Esophagus muscularis mucosa (tissue), 4 donors: ENCODE measurements at regions not wholly inside any gene's neighbourhood (a gene's known extent, or its start where the extent isn't known, plus 50 kb on each side); places are given as distances from the start of the nearest gene placed in this dataset.

Source experiments
- DNase-seq: peaks from one replicate; pipeline ENCODE4 v3.0.0-alpha.2; 2017; ENCODE audit errors: extremely low spot score
- H3K27ac ChIP-seq, 4 donors: fragments of 200-600 bp; sonication (generic); replicated peaks in 1 of 4; 1 replicate in 3 of 4; 2 replicates in 1 of 4; pipeline ENCODE4 v1.5.1; 2016 to 2019; ENCODE audit warnings: mild to moderate bottlenecking in 1 of 4
- H3K27me3 ChIP-seq, 4 donors: fragments of 200-600 bp; sonication (generic); one replicate each; pipeline versions ENCODE4 v1.5.1 to v1.6.0; 2016 to 2019
- H3K36me3 ChIP-seq, 4 donors: fragments of 200-600 bp; sonication (generic); one replicate each; pipeline ENCODE4 v1.5.1; 2016 to 2019
- H3K4me1 ChIP-seq, 4 donors: fragments of 200-600 bp; sonication (generic); one replicate each; pipeline ENCODE4 v1.5.1; 2016 to 2019
- H3K4me3 ChIP-seq, 4 donors: fragments of 200-600 bp; sonication (generic); 1 replicate in 2 of 4; 2 replicates in 2 of 4; pipeline ENCODE4 v1.5.1; 2016 to 2019; ENCODE audit warnings: mild to moderate bottlenecking in 4 of 4, moderate library complexity in 1 of 4
- H3K9me3 ChIP-seq, 4 donors: fragments of 200-600 bp; sonication (generic); 1 replicate in 3 of 4; 2 replicates in 1 of 4; pipeline ENCODE4 v1.5.1; 2016 to 2019
- EP300 ChIP-seq: sonication (generic); formaldehyde crosslinking; IDR thresholded peaks from one replicate; pipeline ENCODE4 v1.6.1; 2017; ENCODE audit warnings: antibody characterized with exemption
- POLR2A ChIP-seq: fragments of 450-650 bp; IDR thresholded peaks from one replicate; pipeline ENCODE4 v1.6.1; 2017; ENCODE audit warnings: antibody characterized with exemption, moderate library complexity, mild to moderate bottlenecking, low read depth
- POLR2AphosphoS5 ChIP-seq, 2 donors: sonication (generic); formaldehyde crosslinking; IDR thresholded peaks; one replicate each; pipeline ENCODE4 v1.6.1; 2017; ENCODE audit warnings: antibody characterized with exemption in 2 of 2
- WGBS: methylation state at CpG from one replicate; pipeline ENCODE4 v1.1.5; 2018; 5-methylcytosine and 5-hydroxymethylcytosine counted together
- intact Hi-C: fragments of 100-400 bp; cut with DNase I; formaldehyde crosslinking; loops from one replicate; pipeline ENCODE4 v1.15.1; 2023
- TF ChIP-seq, protein P1 (sequence below), 3 experiments: fragments of 200-600 bp in 2 of 3; fragments of 450-650 bp in 1 of 3; sonication (generic) in 2 of 3; IDR thresholded peaks; one replicate each; pipeline ENCODE4 v1.5.1; 2017 to 2019; ENCODE audit warnings: antibody characterized with exemption in 3 of 3, mild to moderate bottlenecking in 2 of 3, moderate library complexity in 1 of 3

DNA sequence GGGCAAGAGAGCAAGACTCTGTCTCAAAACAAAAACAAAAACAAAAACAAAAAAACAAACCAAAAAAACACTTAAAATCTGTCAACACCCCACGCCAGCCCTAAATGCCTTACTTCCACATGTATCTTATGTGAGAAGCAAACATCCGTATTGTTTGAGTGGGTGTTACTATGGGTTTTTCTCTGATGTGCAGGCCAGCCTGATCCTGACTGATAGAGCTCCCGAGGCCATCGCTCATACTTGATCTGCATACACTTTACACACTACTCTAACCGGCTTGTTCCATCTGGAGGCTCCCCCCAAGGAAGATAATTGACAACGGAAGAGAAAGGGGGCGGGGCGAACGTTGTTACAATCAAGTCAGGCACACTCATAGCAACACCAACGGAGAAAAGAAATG is 237.4 kb downstream of the TBL1XR1 start:
- no peaks in the 10 kb centered on the region for H3K27me3 ChIP-seq
- intact Hi-C loops, result no loop called here

DNA sequence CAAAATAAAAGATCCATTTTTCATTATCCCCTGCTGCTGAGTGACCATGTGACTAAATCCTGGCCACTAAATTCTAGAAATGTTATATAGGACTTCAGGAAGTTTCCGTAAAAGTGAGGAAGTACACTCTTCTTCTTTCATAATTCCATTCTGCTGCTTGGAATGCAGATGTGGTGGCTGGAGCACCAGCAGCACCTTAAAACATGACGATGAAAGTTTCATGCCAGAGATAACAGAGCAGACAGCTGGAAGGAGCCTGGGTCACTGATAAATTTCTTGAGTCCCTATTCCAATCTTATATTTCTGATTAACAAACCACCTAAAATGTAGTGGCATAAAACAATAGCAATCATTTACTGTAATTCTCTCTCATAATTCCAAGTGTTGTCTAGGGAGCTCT is 238.7 kb downstream of the TBL1XR1 start:
- Histone ChIP-seq H3K4me3 (no peak overlapping the region), H3K27me3 (no peaks in the 10 kb centered on the region), H3K4me1 (peaks cover 0 to 8% (median 7%) of the 10 kb centered on the region in 4 donors), H3K27ac (no peak overlapping the region), H3K36me3 (no peaks in the 10 kb centered on the region), H3K9me3 (no peaks in the 10 kb centered on the region)
- intact Hi-C loops, result no loop called here
- 100% methylated on average over 2 of the region's 2 CpGs for WGBS
- DNase-seq, result no peak
- TF ChIP-seq POLR2A, result no peak
- TF ChIP-seq, protein P1, sequence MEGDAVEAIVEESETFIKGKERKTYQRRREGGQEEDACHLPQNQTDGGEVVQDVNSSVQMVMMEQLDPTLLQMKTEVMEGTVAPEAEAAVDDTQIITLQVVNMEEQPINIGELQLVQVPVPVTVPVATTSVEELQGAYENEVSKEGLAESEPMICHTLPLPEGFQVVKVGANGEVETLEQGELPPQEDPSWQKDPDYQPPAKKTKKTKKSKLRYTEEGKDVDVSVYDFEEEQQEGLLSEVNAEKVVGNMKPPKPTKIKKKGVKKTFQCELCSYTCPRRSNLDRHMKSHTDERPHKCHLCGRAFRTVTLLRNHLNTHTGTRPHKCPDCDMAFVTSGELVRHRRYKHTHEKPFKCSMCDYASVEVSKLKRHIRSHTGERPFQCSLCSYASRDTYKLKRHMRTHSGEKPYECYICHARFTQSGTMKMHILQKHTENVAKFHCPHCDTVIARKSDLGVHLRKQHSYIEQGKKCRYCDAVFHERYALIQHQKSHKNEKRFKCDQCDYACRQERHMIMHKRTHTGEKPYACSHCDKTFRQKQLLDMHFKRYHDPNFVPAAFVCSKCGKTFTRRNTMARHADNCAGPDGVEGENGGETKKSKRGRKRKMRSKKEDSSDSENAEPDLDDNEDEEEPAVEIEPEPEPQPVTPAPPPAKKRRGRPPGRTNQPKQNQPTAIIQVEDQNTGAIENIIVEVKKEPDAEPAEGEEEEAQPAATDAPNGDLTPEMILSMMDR (IDR thresholded peaks at IDR 0.05), result no peak
- TF ChIP-seq EP300, result no peak
- no peak for TF ChIP-seq POLR2AphosphoS5 (IDR thresholded peaks at IDR 0.05)

More for the DNA sequence above, 237.4 kb downstream of the TBL1XR1 start:
- Histone ChIP-seq H3K9me3 (no peaks in the 10 kb centered on the region), H3K4me3 (no peak overlapping the region), H3K4me1 (no peaks in the 10 kb centered on the region), H3K27ac (no peak overlapping the region), H3K36me3 (no peaks in the 10 kb centered on the region)
- TF ChIP-seq EP300 (no peak), POLR2AphosphoS5 (IDR thresholded peaks at IDR 0.05) (no peak), POLR2A (no peak)
- TF ChIP-seq, protein P1 (IDR thresholded peaks at IDR 0.05), result no peak
- WGBS, result 93% methylated on average over 10 of the region's 10 CpGs
- DNase-seq, result no peak

DNA sequence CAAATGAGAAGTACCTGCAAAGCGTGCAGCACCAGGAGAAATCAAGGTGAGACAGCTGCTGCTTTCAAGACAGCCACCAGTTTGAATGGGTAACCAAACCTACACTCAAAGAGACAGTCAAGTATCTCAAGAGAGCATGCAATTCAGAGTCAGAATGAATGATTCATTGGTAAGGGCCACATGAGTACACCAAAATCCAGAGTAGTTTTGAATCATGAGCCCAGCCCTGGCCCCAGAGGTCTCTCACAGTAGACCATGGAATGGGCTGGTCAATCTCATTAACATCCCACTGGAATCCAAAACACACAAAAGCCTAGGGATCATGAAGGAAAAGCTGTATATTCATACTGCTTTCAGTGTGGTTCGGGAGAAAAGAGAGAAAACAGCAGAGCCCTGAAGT is 242.8 kb downstream of the TBL1XR1 start:
- 97% methylated on average over 2 of the region's 2 CpGs for WGBS
- no peaks in the 10 kb centered on the region for H3K36me3 ChIP-seq
- no peak for DNase-seq
- H3K4me3 ChIP-seq, result no peak overlapping the region
- TF ChIP-seq POLR2AphosphoS5 (IDR thresholded peaks at IDR 0.05) (no peak), EP300 (no peak), POLR2A (no peak)
- TF ChIP-seq, protein P1 (IDR thresholded peaks at IDR 0.05), result no peak
- H3K27me3 ChIP-seq, result no peaks in the 10 kb centered on the region
- intact Hi-C loops, result no loop called here
- H3K27ac ChIP-seq, result no peak overlapping the region
- H3K9me3 ChIP-seq, result no peaks in the 10 kb centered on the region
- peaks cover 5 to 24% (median 13%) of the 10 kb centered on the region in 4 donors for H3K4me1 ChIP-seq

DNA sequence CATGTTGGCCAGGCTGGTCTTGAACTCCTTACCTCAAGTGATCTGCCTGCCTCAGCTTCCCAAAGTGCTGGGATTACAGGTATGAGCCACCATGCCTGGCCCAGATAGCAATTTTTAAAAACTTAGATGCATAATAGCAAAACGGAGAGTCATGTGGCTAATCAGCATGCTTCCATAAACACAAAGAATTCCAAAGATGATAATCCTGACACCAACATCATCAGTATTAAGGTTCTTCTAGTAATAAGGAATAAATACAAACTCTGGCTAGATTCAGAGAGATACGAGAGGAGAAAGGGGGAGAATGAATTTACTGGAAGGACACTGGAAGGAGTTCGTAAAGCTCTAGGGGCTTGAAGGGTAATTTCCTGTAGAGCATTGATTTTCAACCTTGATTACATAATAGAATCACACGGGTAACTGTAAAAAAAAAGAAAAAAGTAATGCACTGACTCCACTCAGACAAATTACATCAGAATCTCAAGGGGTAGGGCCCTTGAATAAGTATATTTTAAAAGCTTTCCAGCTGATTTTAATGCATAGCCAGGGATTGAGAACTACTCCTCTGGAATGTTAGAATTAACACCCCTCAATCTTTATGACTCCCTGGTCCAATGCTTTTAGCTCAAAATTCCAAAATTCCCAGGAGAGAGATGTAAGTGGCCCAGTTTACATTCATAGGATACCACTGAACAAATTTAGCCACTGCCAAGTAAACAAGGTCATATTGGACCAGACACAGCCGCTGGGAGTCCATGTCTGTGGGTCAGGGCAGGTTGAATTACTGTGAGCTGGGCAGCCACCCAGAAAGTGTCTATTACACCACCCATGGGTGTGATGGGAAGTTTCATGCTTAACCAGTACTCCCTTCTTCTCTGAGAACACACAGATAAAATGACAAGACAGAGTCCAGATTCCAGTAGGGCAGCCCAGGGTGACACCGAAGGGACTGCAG is 243.9 kb downstream of the TBL1XR1 start:
- Histone ChIP-seq H3K9me3 (no peaks in the 10 kb centered on the region), H3K4me1 (peaks cover 5 to 24% (median 13%) of the 10 kb centered on the region in 4 donors), H3K36me3 (no peaks in the 10 kb centered on the region), H3K4me3 (no peak overlapping the region), H3K27me3 (no peaks in the 10 kb centered on the region), H3K27ac (no peak overlapping the region)
- 45% methylated on average over 6 of the region's 6 CpGs for WGBS
- TF ChIP-seq EP300, result no peak
- peak in 1 of 2 donors; percentile 11 for TF ChIP-seq POLR2AphosphoS5 (IDR thresholded peaks at IDR 0.05)
- DNase-seq, result no peak
- intact Hi-C loops, result no loop called here

DNA sequence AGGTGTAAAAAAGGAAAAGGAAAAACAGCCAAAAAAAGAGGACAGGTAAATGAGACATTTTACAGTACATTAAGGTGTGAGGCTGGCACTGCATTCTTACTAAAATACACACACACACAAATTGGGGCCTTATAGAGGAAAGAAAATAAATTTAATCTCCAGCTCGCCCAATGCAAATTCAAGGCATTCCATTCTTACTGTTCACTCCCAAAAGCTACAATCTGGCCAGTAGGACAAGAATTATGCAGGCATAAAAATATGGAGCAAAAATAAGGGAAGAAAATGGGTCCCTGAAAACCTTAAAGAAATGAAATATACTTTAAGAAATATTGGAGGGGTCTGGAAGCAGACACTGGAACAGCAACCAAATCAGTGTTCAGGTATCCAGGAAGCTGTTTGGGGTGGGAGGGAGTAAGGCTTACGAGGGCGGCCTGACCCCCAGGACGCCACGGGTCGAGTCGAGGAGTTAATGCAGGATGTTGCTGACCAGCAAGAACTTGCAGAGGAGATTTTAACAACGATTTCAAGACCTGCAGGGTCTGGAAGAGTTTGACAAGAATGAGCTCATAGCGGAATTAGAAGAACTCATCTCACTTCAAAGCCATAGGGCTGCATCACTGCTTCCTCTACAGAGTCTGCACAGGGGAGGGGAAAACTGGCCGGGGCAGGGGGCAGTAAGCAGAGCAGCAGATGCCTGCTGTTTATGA is 245.5 kb downstream of the TBL1XR1 start:
- WGBS, result 82% methylated on average over 10 of the region's 10 CpGs
- intact Hi-C loops, result no loop called here
- H3K9me3 ChIP-seq, result no peaks in the 10 kb centered on the region
- H3K4me3 ChIP-seq, result no peak overlapping the region
- H3K36me3 ChIP-seq, result no peaks in the 10 kb centered on the region
- H3K27ac ChIP-seq, result no peak overlapping the region
- no peak for DNase-seq
- TF ChIP-seq POLR2AphosphoS5 (IDR thresholded peaks at IDR 0.05) (no peak), EP300 (no peak), POLR2A (no peak)
- TF ChIP-seq, protein P1 (IDR thresholded peaks at IDR 0.05), result no peak
- no peaks in the 10 kb centered on the region for H3K27me3 ChIP-seq
- H3K4me1 ChIP-seq, result peaks cover 5 to 24% (median 13%) of the 10 kb centered on the region in 4 donors
